Stimulated activated naive CD8-positive, alpha-beta T cell treated with anti-CD3 and anti-CD28 coated beads, Interleukin-15, Interleukin-2, amounts not matched to agents 100 U/mL and 50 U/mL, for 24 hours (primary cell): ENCODE measurements at regions not wholly inside any gene's neighbourhood (a gene's known extent, or its start where the extent isn't known, plus 50 kb on each side); places are given as distances from the start of the nearest gene placed in this dataset.
"Not testable (repeated sequence)": the region's sequence is repeated elsewhere in the genome, so short reads cannot be mapped to it uniquely, and the experiment has no call there.

Experiments
- ATAC-seq: fragments of 150-1000 bp; cut with Tn5 transposase; one replicate; pipeline ENCODE4 v1.10.0; 2021
- DNase-seq: peaks from one replicate; pipeline ENCODE4 v3.0.0; 2021

DNA sequence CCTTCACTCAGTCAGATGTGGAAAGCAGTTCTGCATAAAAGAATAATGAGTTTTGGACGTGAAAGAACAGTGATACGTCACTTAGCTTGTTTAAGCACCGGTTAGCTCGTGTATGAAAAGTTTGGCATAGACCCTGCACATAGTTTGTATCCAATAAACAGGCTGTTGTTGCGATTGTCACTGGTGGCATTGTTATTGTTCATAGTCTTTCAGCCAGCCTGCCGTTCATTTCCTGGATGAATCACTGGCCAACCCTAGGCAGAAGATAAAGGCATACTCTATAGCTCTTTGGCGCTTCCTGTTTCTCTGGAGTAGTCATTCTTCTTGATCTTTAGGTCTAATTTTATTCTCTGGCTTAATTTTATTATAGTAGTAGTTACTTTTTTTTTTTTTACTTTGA is 57.8 kb upstream of the ANKRD30A start:
- ATAC-seq (no peak), DNase-seq (no peak)

DNA sequence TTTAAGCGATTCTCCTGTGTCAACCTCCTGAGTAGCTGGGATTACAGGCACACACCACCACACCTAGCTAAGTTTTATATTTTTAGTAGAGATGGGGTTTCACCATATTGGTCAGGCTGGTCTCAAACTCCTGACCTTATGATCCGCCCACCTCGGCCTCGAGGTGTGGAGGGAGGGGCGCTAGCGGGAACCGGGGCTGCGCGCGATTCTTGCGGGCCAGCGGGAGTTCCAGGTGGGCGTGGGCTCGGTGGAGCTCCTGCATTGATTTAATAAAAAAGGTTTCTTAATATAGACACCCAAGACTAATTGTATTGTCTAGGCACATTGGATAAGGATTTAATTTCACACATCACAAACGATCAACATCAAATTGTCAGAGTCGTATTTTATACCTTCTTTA is 63.1 kb upstream of the ANKRD30A start:
- DNase-seq, ATAC-seq: not testable (repeated sequence)

DNA sequence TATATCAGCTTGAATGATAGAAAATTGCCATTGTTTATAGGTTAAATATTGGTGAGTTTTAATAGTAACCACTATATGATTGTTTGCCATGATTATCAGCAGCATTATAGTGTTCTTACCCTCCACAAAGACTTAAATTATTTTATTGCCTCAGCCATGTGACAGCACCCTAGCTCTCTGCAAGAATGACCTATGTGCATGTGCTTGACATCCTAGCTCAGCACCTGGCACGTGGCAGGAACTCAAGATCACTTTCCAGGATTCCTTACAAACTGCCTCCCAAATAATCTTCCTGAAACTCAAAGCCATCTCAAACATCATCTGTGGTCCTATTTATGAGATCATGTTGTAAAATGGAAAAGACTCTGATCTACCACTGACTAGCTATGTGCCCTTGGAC is 68.1 kb upstream of the ANKRD30A start:
- ATAC-seq (no peak), DNase-seq (no peak)

DNA sequence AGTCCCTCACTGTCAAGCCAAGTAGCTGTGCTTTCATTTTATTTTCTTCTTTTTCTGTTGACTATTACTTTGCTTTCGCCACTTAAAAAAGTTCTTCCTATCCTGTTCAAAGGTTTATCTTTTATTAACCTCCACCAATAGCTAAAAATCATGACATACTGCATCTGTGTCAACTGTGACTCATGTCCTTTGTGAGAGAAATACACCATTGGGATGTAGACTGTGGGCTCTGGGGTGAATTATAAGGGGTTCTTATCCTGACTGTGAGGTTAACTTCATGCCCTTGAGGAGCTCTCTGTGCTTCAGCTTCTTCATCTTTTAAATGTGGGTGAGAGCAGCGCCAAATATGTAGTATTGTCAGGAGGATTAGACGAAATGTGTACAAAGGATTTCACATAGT is 71.9 kb upstream of the ANKRD30A start:
- no peak for DNase-seq
- no peak for ATAC-seq

DNA sequence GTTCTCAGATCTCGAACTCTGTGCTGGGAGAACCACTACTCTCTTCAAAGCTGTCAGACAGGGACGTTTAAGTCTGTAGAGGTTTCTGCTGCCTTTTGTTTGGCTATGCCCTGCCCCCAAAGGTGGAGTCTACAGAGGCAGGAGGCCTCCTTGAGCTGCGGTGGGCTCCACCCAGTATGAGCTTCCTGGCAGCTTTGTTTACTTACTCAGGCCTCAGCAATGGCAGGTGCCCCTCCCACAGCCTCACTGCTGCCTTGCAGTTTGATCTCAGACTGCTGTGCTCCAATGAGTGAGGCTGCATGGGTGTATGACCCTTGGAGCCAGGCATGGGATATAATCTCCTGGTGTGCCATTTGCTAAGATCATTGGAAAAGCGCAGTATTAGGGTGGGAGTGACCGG is 75.4 kb upstream of the ANKRD30A start:
- ATAC-seq, DNase-seq: not testable (repeated sequence)

- not testable (repeated sequence) for ATAC-seq
These were observed 81.1 kb upstream of the ANKRD30A start for GRCh38 chr10:37044319-37044718.

DNA sequence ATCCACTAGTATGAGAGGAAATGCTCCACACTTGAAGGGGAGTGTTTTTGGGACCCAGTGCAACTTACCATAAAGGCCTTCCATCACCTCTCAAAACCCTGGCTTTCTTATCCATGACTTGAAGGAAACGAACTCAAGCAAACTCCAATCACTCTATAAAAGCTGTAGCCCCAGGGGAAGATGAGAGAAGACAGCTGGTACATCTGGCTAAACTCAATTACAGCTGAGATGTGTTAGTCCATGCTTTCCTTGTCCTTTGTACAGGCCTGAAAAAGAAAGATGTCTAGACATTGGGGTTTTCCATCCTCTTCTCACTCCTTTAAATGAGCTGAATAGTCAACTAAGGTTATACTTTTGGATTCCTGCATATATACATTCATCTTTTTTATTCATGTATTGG is 89.5 kb upstream of the ANKRD30A start:
- no peak for DNase-seq
- no peak for ATAC-seq

More at GRCh38 chr10:37044319-37044718, 81.1 kb upstream of the ANKRD30A start:
- not testable (repeated sequence) for DNase-seq

DNA sequence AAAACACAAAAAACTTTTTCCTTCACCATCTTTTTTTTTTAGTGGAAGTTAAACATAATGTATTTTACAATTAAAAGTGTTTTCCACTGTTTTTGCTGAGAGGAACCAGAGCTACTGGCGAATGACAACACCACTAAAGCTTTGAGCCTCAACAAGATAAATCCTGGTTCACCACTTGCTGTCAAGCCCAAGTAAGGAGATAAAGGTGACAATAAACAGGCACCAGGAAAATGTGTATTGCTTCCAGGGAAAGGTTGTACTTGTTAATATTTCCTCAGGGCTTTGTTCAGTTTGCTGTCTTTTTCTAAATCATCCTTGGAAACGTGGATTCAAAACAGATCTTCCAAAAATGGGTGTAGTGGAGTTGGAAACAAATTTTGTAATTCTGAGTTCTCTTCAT is 109.9 kb upstream of the ANKRD30A start:
- ATAC-seq: no peak
- no peak for DNase-seq

GRCh38 chr10:37010741-37011140 is 114.7 kb upstream of the ANKRD30A start:
- ATAC-seq: no peak
- no peak for DNase-seq

- not testable (repeated sequence) for DNase-seq, ATAC-seq
These were observed 117.1 kb upstream of the ANKRD30A start for GRCh38 chr10:37008276-37008675.

- no peak for DNase-seq
- no peak for ATAC-seq
These were observed 122.3 kb upstream of the ANKRD30A start for GRCh38 chr10:37003126-37003525.

DNA sequence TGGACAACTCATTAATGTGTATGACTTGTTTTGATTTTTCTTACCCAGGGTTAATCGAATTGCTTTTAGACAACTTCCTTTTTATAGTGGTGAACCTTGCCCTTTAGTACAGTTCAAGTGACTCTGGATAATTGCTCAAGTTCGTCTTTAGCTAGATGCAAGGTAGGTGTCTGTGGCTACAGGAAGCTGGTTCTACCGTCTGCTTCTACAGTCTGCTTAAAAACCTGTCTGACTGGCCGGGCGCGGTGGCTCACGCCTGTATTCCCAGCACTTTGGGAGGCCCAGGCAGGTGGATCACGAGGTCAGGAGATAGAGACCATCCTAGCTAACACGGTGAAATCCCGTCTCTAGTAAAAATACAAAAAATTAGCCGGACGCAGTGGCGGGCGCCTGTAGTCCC is 129.6 kb upstream of the ANKRD30A start:
- not testable (repeated sequence) for DNase-seq, ATAC-seq

- ATAC-seq (no peak), DNase-seq (no peak)
These were observed 130.5 kb upstream of the ANKRD30A start for GRCh38 chr10:36994886-36995285.

DNA sequence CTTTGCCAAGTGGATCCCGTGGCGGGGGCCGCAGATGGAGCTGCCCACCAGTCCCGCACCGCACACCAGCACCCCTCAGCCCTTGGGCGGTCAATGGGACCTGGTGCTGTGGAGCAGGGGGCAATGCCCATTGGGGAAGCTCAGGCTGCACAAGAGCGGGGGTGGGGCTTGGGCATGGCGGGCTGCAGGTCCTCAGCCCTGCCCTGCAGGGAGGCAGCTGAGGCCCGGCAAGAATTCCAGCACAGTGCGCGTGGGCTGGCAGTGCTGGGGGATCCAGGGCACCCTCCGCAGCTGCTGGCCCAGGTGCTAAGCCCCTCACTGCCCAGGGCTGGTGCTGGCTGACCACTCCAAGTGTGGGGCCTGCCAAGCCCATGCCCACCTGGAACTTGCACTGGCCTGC is 136.2 kb upstream of the ANKRD30A start:
- DNase-seq (no peak), ATAC-seq (no peak)

DNA sequence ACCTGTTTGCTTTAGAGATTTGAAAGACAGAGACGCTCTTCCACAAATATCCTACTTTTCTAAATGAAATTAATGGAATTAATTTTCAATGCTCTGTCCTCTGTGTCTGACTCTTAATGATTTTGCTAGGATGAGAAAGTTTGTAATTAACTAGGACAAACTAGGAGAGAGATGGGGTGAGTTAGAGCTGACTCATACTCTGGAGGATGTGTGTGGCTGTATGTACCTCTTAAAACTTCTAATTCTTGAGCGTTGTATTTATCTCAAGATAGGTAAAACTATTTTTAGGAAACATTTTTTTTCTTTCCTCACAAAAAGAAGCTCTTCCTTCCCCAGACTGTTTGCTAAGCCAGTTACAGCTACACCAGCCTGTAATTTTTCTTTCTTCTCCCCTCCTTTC is 178.8 kb upstream of the ANKRD30A start:
- DNase-seq: no peak

GRCh38 chr10:36943544-36943943 is 181.9 kb upstream of the ANKRD30A start:
- DNase-seq (no peak), ATAC-seq (no peak)

More for the DNA sequence above, 178.8 kb upstream of the ANKRD30A start:
- ATAC-seq: no peak

DNA sequence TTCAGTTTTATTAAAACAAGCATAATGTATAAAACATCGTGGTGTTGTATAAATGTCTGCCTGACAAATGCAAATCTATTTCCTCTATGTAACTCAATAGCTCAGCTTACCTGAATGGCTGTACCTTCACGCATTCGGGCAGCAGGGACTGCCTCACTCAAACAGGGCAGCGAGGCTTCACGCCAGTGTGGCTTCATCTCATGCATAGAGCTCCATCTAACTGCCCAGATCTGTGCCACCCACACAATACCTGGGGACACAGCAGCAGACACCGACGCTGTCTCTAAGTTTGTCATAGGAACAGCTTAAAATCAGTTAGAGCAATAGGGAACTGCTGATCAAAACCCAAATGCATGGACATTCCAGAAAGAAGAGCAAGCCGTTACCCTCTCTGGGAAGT is 182.8 kb upstream of the ANKRD30A start:
- DNase-seq: no peak
- ATAC-seq: no peak

DNA sequence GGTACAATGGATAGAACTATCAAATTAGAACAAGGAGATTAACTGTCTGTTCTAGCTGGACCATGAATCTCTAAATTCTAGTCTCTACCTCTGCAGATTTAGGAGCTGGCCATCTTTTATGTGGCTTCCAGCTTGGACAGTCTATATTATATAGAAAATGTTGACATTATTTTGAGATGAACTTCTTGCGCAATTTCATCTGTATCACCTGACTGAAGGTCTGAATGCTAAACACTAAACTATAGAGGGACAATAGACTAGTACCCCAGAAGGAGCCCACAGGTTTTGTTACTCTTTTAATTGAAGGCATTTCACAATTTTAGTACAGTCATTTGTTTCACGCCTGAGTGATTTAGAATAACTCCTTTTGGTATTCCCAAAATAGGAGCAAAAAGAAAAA is 222.4 kb upstream of the ANKRD30A start:
- DNase-seq (no peak), ATAC-seq (no peak)

DNA sequence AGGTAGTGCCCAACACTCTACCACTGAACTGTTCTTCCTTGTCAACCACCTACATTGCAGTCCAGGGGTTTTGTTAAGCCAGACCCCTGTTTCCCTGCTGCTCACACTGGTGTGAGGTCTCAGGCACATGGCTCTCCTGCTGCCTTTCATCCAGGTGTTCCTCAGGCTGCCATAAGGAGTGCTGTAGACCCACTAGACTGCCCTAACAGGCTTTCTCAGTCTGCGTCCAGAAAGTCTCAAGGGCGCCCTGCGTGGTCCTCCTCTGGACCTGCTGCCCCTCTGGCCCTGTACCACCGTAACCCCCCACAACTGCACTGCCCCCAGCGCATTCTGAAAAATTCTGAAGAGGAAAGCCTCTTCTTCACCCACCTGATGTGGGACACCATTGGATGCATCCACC is 225.7 kb upstream of the ANKRD30A start:
- no peak for DNase-seq
- no peak for ATAC-seq

DNA sequence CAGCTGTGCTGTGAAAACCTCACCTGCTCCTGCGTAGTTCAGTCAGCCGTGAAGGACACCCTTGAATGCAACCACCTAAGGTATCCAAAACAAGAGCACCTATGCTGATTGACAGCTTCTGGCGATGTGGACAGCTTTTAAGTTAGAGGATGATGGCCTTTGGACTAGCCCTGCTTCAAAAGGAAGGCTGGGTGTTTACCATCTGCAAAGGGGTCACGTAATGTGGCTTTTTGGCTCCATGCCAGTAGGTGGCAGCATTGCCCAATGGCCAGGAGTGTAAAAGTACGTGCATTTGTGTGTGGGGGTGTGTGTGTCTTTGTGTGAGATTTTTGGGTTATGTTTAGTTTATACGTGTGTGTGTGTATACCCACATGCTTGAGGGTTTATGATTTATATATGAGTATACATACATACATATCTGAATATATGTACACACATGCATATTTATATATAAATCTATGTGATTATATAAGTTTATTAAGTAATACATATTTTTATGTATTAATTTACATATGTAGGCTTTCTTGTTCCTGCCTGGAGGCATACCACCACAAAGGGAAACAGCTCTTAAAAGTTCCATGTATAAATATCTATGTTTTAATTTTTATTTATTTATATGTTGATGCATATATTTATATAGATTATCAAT is 236.3 kb upstream of the ANKRD30A start:
- ATAC-seq (peak; percentile 23), DNase-seq (peak; percentile 53)

DNA sequence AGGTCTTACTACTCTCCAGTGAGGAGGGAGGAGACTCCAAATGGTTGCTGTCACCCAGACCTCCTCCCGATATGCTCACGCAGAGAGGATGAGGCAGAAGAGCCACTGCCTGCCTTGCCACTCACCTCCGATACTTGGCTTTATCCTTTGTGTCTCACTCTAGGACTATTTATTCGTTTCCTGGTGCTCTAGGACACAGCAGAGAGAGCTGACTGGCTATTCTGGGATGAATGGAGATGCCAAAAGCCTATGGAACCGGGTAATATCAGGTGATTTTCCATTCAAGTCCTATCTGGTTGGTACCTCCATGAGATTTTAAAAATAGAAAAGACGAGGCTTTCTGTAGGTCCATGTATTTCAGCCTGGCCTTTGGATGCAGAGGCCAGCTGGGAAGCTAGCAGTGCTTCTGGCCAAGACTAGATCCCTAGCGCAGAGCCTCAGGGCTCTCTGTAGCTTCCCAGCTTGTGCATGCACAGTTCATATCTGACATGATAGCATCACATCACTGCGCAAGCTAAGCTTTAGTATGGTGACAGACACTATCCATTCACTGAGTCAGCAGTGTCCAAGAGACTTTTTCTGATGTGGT is 239.0 kb upstream of the ANKRD30A start:
- no peak for ATAC-seq
- DNase-seq: no peak

- DNase-seq: no peak
- ATAC-seq: no peak
These were observed 239.7 kb upstream of the ANKRD30A start for GRCh38 chr10:36885746-36886145.

- no peak for DNase-seq
- ATAC-seq: no peak
These were observed 242.6 kb upstream of the ANKRD30A start for GRCh38 chr10:36882781-36883180.

GRCh38 chr10:36880898-36881297 is 244.5 kb upstream of the ANKRD30A start:
- DNase-seq (no peak), ATAC-seq (no peak)
